ENCODE measurements at regions not wholly inside any gene's neighbourhood (a gene's known extent, or its start where the extent isn't known, plus 50 kb on each side); places are given as distances from the start of the nearest gene placed in this dataset.

DNA sequence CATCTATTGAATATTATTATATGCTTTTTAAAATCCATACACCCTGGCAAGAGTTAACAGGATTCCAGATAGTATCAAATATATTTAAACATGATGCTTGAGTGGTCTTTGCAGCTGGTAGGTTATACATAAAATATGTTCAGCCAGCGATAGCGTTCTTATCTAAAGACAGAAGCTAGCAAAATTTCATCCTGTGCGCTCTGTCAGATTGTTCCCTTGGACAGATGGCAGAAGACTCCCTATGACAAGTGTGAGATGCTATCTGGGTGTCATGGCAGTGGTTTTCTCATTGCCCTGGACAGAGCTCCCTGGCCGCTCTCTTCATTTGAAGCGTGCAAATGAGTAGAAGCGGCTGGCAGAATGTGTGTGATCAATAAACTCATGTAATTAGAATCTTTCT is 175.2 kb upstream of the SOX14 start:
- TF ChIP-seq, protein P1, sequence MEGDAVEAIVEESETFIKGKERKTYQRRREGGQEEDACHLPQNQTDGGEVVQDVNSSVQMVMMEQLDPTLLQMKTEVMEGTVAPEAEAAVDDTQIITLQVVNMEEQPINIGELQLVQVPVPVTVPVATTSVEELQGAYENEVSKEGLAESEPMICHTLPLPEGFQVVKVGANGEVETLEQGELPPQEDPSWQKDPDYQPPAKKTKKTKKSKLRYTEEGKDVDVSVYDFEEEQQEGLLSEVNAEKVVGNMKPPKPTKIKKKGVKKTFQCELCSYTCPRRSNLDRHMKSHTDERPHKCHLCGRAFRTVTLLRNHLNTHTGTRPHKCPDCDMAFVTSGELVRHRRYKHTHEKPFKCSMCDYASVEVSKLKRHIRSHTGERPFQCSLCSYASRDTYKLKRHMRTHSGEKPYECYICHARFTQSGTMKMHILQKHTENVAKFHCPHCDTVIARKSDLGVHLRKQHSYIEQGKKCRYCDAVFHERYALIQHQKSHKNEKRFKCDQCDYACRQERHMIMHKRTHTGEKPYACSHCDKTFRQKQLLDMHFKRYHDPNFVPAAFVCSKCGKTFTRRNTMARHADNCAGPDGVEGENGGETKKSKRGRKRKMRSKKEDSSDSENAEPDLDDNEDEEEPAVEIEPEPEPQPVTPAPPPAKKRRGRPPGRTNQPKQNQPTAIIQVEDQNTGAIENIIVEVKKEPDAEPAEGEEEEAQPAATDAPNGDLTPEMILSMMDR (IDR thresholded peaks at IDR 0.05; ENCODE audit: low read length) = no peak
- TF ChIP-seq EZH2 (IDR thresholded peaks at IDR 0.05; ENCODE audit: borderline replicate concordance, low read length) = no peak

Measured in OCI-LY1 (cell line).